Endothelial cell of umbilical vein (primary cell): ENCODE measurements at regions not wholly inside any gene's neighbourhood (a gene's known extent, or its start where the extent isn't known, plus 50 kb on each side); places are given as distances from the start of the nearest gene placed in this dataset.

Experiments
- BruUV-seq: library from RNA; stranded (reverse); fragments of 400-500 nt; replicated peaks from 2 replicates; lab custom pipeline; 2021; lab: Mats Ljungman, UMichigan
- CTCF ChIA-PET: fragments of 300-600, 350-600 bp; sonication (Branson Sonifier 250); formaldehyde crosslinking; loops from one replicate; lab custom pipeline; 2021; ENCODE audit warnings: antibody characterized with exemption, inconsistent platforms; lab: Charles Lee
- POLR2A ChIA-PET: fragments of 300-600, 350-600 bp; sonication (Branson Sonifier 250); formaldehyde crosslinking; loops from one replicate; lab custom pipeline; 2021; ENCODE audit warnings: antibody characterized with exemption, inconsistent platforms; lab: Charles Lee
- DNase-seq: peaks from one replicate; pipeline ENCODE4 v3.0.0-alpha.2; 2011; ENCODE audit warnings: low read depth, low spot score
- FAIRE-seq: peaks from 2 replicates; lab custom pipeline; 2011; peaks lifted over from hg19 to GRCh38; lab: Jason Lieb, UNC
- H2AFZ ChIP-seq: 2 replicates; pipeline ENCODE4 v1.6.0; 2012; ENCODE audit warnings: low read depth, low read length, control low read depth, inconsistent platforms
- H3K27ac ChIP-seq: 2 replicates; pipeline ENCODE4 v1.5.1; 2011; ENCODE audit warnings: low read depth, mild to moderate bottlenecking, control low read depth, low read length, moderate library complexity; ENCODE audit not compliant: insufficient read depth
- H3K27me3 ChIP-seq, 2 experiments: 2 replicates each; pipeline versions ENCODE4 v1.6.0 to v1.6.1; 2011; ENCODE audit warnings: low read length in 2 of 2, mixed read lengths in 1 of 2; ENCODE audit not compliant: control insufficient read depth in 2 of 2, insufficient read depth in 2 of 2
- H3K36me3 ChIP-seq, 2 experiments: 2 replicates in 1 of 2; 3 replicates in 1 of 2; pipeline ENCODE4 v1.5.1; 2011; ENCODE audit warnings: low read length in 2 of 2, mild to moderate bottlenecking in 1 of 2, moderate library complexity in 1 of 2; ENCODE audit not compliant: control insufficient read depth in 2 of 2, insufficient read depth in 2 of 2; ENCODE audit errors: extremely low read depth in 1 of 2
- H3K4me1 ChIP-seq: 3 replicates; pipeline ENCODE4 v1.5.1; 2011; ENCODE audit warnings: mild to moderate bottlenecking, low read length; ENCODE audit not compliant: control insufficient read depth, insufficient read depth; ENCODE audit errors: extremely low read depth
- H3K4me2 ChIP-seq: 2 replicates; pipeline ENCODE4 v1.6.1; 2011; ENCODE audit warnings: low read length, control low read depth, mixed read lengths; ENCODE audit not compliant: insufficient read depth
- H3K4me3 ChIP-seq, 3 experiments: fragments of 200-600 bp in 1 of 3; sonication (generic), shearing (Covaris generic) in 1 of 3; replicated peaks in 1 of 3; 2 replicates each; pipeline ENCODE4 v1.5.1; 2011 to 2016; ENCODE audit warnings: control low read depth in 3 of 3, low read length in 3 of 3, mild to moderate bottlenecking in 2 of 3, inconsistent platforms in 1 of 3, low read depth in 1 of 3, moderate library complexity in 1 of 3; ENCODE audit not compliant: insufficient read depth in 1 of 3
- H3K79me2 ChIP-seq: 2 replicates; pipeline ENCODE4 v1.6.0; 2012; ENCODE audit warnings: low read length, inconsistent platforms; ENCODE audit not compliant: control insufficient read depth, insufficient read depth
- H3K9ac ChIP-seq: replicated peaks from 2 replicates; pipeline ENCODE3; 2011; ENCODE audit warnings: low read length, control low read depth; ENCODE audit not compliant: insufficient read depth; ENCODE audit errors: extremely low read depth
- H3K9me1 ChIP-seq: replicated peaks from 3 replicates; pipeline ENCODE4 v1.6.0; 2011; ENCODE audit warnings: mild to moderate bottlenecking, low read length; ENCODE audit not compliant: control insufficient read depth, insufficient read depth; ENCODE audit errors: extremely low read depth
- H3K9me3 ChIP-seq: replicated peaks from 2 replicates; pipeline ENCODE4 v1.5.1; 2012; ENCODE audit warnings: low read length, inconsistent platforms; ENCODE audit not compliant: control insufficient read depth, insufficient read depth
- H4K20me1 ChIP-seq: replicated peaks from 2 replicates; pipeline ENCODE3; 2011; ENCODE audit warnings: mild to moderate bottlenecking, low read length; ENCODE audit not compliant: control insufficient read depth, insufficient read depth; ENCODE audit errors: extremely low read depth
- EZH2 ChIP-seq: IDR thresholded peaks from 2 replicates; pipeline ENCODE4 v1.6.1; 2012; ENCODE audit warnings: borderline replicate concordance, low read depth, mild to moderate bottlenecking, moderate library complexity, low read length, inconsistent platforms; ENCODE audit not compliant: severe bottlenecking
- FOS ChIP-seq: IDR thresholded peaks from 2 replicates; pipeline ENCODE4 v1.6.1; 2011; ENCODE audit warnings: mild to moderate bottlenecking, low read length, moderate library complexity, borderline replicate concordance; ENCODE audit not compliant: insufficient read depth
- GATA2 ChIP-seq: IDR thresholded peaks from 2 replicates; pipeline ENCODE4 v1.7.0; 2011; ENCODE audit warnings: low read depth, mild to moderate bottlenecking, moderate library complexity, mixed read lengths, low read length; ENCODE audit not compliant: insufficient read length, insufficient read depth
- JUN ChIP-seq: IDR thresholded peaks from 2 replicates; pipeline ENCODE4 v1.6.1; 2011; ENCODE audit warnings: borderline replicate concordance, low read depth; ENCODE audit not compliant: insufficient read length, insufficient read depth
- MYC ChIP-seq: IDR thresholded peaks from one replicate; pipeline ENCODE4 v1.6.1; 2011; ENCODE audit warnings: mild to moderate bottlenecking, low read depth, low read length
- POLR2A ChIP-seq: IDR thresholded peaks from 2 replicates; pipeline ENCODE4 v1.6.1; 2012; ENCODE audit warnings: low read depth, mild to moderate bottlenecking, control low read depth, low read length
- POLR2AphosphoS5 ChIP-seq: IDR thresholded peaks from 2 replicates; pipeline ENCODE4 v1.6.1; 2012; ENCODE audit warnings: low read depth, mild to moderate bottlenecking, control low read depth, low read length, moderate library complexity; ENCODE audit not compliant: insufficient read depth
- dilution Hi-C: fragments of 300-500 bp; cut with MboI; formaldehyde crosslinking; loops from one replicate; pipeline ENCODE4 v1.15.0; 2019; ENCODE audit warnings: low sequenced_read_pairs; ENCODE audit not compliant: extremely low pct_ligation_motif_present
- intact Hi-C: fragments of 100-400 bp; cut with micrococcal nuclease; formaldehyde crosslinking; loops from one replicate; pipeline ENCODE4 v1.10.0; 2022
- TF ChIP-seq, protein P1 (sequence below): IDR thresholded peaks from 2 replicates; pipeline ENCODE4 v1.6.1; 2011; ENCODE audit not compliant: insufficient read depth, insufficient read length
- TF ChIP-seq, protein P2 (sequence below), 2 donors: IDR thresholded peaks; 1 replicate in 1 of 2; 2 replicates in 1 of 2; pipeline ENCODE4 v1.5.1; 2011; ENCODE audit warnings: low read length in 2 of 2, mild to moderate bottlenecking in 2 of 2, moderate library complexity in 2 of 2, control low read depth in 1 of 2, inconsistent platforms in 1 of 2, low read depth in 1 of 2; ENCODE audit not compliant: insufficient read depth in 1 of 2; ENCODE audit errors: extremely low read depth in 1 of 2

DNA sequence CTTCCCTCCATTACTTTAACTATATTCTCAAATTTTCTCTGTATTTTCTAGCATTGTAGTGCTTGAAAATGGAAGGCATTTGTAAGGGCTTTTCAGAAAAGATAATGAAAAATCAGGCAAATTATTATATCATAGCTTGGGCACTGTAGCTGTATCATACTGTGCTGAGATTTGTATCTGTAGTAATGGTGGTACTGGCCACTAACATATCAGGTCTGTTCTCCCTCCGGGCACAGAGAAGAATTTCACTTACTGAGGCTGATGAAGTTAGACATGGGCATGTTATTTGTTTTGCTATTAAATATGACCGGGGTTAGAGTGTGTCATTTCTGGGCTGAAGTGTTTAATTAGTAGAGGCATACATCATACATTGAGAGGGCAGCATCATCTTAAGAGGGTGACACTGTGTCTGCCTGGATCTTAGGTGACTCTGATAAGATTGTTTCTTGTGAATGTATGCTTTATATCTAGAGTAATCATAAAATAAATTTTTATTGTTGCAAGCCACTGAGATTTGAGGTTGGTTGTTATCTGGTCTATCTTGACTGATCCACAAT, 1395.9 kb downstream of the EPHA7 start:
- ChIA-PET POLR2A (no interaction called here), CTCF (no interaction called here)
- H3K4me1 ChIP-seq: no peaks in the 10 kb centered on the region
- H3K4me3 ChIP-seq: no peak overlapping the region
- FAIRE-seq (no peak), DNase-seq (no peak)
- H3K9ac ChIP-seq: no peak overlapping the region
- H4K20me1 ChIP-seq: no peaks in the 10 kb centered on the region
- no peak overlapping the region for H3K4me2 ChIP-seq
- no peak overlapping the region for H3K27ac ChIP-seq
- dilution Hi-C loops (no loop called here), intact Hi-C loops (no loop called here)
- no peak for TF ChIP-seq POLR2AphosphoS5
- TF ChIP-seq EZH2: no peak
- no peak for TF ChIP-seq FOS
- TF ChIP-seq, protein P1, sequence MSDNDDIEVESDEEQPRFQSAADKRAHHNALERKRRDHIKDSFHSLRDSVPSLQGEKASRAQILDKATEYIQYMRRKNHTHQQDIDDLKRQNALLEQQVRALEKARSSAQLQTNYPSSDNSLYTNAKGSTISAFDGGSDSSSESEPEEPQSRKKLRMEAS: no peak
- TF ChIP-seq, protein P2, sequence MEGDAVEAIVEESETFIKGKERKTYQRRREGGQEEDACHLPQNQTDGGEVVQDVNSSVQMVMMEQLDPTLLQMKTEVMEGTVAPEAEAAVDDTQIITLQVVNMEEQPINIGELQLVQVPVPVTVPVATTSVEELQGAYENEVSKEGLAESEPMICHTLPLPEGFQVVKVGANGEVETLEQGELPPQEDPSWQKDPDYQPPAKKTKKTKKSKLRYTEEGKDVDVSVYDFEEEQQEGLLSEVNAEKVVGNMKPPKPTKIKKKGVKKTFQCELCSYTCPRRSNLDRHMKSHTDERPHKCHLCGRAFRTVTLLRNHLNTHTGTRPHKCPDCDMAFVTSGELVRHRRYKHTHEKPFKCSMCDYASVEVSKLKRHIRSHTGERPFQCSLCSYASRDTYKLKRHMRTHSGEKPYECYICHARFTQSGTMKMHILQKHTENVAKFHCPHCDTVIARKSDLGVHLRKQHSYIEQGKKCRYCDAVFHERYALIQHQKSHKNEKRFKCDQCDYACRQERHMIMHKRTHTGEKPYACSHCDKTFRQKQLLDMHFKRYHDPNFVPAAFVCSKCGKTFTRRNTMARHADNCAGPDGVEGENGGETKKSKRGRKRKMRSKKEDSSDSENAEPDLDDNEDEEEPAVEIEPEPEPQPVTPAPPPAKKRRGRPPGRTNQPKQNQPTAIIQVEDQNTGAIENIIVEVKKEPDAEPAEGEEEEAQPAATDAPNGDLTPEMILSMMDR (IDR thresholded peaks at IDR 0.05; ENCODE audit: extremely low read depth in 1 of 2, insufficient read depth in 1 of 2, low read depth in 1 of 2, low read length in 2 of 2): no peak
- TF ChIP-seq POLR2A: no peak
- no peak for TF ChIP-seq JUN
- no peak for TF ChIP-seq MYC
- TF ChIP-seq GATA2: no peak
- no peaks in the 10 kb centered on the region for H3K79me2 ChIP-seq
- no TSS peak for BruUV-seq
- H3K9me1 ChIP-seq: no peaks in the 10 kb centered on the region
- H3K9me3 ChIP-seq: no peaks in the 10 kb centered on the region
- H3K36me3 ChIP-seq: no peaks in the 10 kb centered on the region
- no peaks in the 10 kb centered on the region for H3K27me3 ChIP-seq
- no peak overlapping the region for H2AFZ ChIP-seq
